ENCODE measurements at regions not wholly inside any gene's neighbourhood (a gene's known extent, or its start where the extent isn't known, plus 50 kb on each side); places are given as distances from the start of the nearest gene placed in this dataset.

DNA sequence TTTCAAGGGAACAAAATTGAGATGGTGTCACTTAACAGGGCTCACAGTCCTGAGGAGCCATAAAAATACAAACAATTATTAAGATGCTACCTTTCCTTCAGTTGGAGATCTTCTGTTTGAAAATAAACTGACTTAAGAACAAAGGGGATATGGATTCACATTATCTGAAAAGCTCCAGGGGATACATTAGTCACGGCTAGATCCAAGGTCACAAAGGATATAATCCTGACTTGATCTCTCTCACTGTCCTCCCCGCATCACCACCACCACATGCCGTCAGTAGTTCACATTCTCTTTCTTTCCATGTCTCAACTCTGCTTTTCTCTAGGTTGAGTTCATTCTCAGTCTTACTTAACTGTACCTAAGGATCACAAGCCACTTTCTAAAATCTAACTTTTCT lies 530.4 kb upstream of the MARCKS start:
- Histone ChIP-seq H3K9ac (ENCODE audit: low read length) (no peak overlapping the region), H3K4me1 (ENCODE audit: insufficient read depth, low read length, severe bottlenecking) (no peaks in the 10 kb centered on the region), H3K79me2 (ENCODE audit: insufficient read depth, low read length) (no peaks in the 10 kb centered on the region), H2AFZ (ENCODE audit: low read length) (no peak overlapping the region), H3K4me2 (ENCODE audit: low read length) (no peak overlapping the region), H3K9me3 (ENCODE audit: low read length) (no peaks in the 10 kb centered on the region), H4K20me1 (ENCODE audit: insufficient read depth, low read length) (no peaks in the 10 kb centered on the region), H3K27me3 (ENCODE audit: insufficient read depth, low read length) (no peaks in the 10 kb centered on the region), H3K4me3 (ENCODE audit: low read depth, low read length, poor library complexity, severe bottlenecking) (no peak overlapping the region), H3K9me2 (ENCODE audit: low read depth, low read length) (no peaks in the 10 kb centered on the region), H3K36me3 (ENCODE audit: insufficient read depth, low read length) (no peaks in the 10 kb centered on the region), H3F3A (ENCODE audit: insufficient read depth, low read length) (no peaks in the 10 kb centered on the region), H3K27ac (ENCODE audit: low read depth, low read length, poor library complexity, severe bottlenecking) (no peak overlapping the region)
- TF ChIP-seq, protein P1, sequence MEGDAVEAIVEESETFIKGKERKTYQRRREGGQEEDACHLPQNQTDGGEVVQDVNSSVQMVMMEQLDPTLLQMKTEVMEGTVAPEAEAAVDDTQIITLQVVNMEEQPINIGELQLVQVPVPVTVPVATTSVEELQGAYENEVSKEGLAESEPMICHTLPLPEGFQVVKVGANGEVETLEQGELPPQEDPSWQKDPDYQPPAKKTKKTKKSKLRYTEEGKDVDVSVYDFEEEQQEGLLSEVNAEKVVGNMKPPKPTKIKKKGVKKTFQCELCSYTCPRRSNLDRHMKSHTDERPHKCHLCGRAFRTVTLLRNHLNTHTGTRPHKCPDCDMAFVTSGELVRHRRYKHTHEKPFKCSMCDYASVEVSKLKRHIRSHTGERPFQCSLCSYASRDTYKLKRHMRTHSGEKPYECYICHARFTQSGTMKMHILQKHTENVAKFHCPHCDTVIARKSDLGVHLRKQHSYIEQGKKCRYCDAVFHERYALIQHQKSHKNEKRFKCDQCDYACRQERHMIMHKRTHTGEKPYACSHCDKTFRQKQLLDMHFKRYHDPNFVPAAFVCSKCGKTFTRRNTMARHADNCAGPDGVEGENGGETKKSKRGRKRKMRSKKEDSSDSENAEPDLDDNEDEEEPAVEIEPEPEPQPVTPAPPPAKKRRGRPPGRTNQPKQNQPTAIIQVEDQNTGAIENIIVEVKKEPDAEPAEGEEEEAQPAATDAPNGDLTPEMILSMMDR (IDR thresholded peaks at IDR 0.05; ENCODE audit: low read length): no peak
- TF ChIP-seq EZH2 (IDR thresholded peaks at IDR 0.05; ENCODE audit: borderline replicate concordance, low read length): no peak

DNA sequence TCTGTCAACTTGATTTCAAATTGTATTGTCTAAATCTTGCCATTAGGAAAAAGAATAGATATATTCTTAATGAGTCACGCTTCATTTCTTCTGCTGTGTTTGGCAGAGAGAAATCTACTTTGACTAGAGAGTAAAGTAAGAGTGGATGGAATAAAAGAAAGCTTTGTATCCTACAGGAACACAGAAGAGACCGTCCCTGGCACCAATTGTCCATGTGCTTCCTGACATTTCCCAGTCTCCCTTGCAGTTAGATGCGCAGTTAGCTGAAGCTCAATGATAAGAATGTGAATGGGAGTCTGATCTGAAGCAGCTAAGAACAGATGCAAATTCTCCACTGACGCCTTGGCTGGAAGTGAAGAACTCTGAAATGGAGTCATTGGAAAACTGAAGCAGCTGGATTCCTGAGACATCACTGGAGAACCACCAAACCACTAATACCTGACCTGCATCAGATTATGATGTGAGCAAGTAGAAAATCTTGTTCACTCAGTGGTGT lies 528.2 kb upstream of the MARCKS start:
- Histone ChIP-seq H3K27me3 (ENCODE audit: insufficient read depth, low read length) (no peaks in the 10 kb centered on the region), H3F3A (ENCODE audit: insufficient read depth, low read length) (no peaks in the 10 kb centered on the region)

DNA sequence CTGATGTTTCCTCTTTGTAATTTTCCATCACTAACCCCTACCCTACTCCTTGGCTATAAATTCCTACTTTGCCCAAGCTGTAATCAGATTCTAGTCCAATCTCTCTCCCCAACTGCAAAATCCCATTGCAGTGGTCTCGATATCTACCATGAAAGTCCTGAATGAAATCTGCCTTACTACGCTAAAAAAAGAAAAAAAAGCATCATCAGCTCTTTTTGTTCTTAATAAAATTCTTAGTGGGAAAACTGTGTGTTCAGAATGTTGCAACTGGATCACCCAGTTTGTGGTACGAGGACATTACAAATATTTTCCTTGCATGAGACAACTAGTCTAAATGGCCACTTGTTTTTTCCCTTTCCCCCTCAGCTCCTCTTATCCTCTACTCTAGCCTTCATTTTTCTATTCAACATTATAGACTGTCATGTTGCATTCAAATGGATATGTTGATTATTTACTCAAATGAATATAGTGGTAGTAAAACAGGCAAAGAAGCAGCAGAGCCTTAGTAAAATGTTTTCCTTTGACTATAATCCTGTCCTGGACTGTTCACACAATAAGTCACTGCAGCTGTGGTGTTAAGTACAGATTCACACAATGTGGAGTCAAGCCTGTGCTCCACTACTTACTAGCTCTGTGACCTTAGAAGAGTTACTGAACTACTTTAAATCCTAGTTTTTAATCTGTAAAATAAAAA lies 527.1 kb upstream of the MARCKS start:
- Histone ChIP-seq H3K9me3 (ENCODE audit: low read length) (no peaks in the 10 kb centered on the region), H3K27ac (ENCODE audit: low read depth, low read length, poor library complexity, severe bottlenecking) (no peak overlapping the region), H3K4me3 (ENCODE audit: low read depth, low read length, poor library complexity, severe bottlenecking) (no peak overlapping the region), H3K27me3 (ENCODE audit: insufficient read depth, low read length) (no peaks in the 10 kb centered on the region), H3F3A (ENCODE audit: insufficient read depth, low read length) (no peaks in the 10 kb centered on the region), H4K20me1 (ENCODE audit: insufficient read depth, low read length) (no peaks in the 10 kb centered on the region), H3K4me2 (ENCODE audit: low read length) (no peak overlapping the region), H3K4me1 (ENCODE audit: insufficient read depth, low read length, severe bottlenecking) (no peaks in the 10 kb centered on the region), H3K79me2 (ENCODE audit: insufficient read depth, low read length) (no peaks in the 10 kb centered on the region), H3K36me3 (ENCODE audit: insufficient read depth, low read length) (no peaks in the 10 kb centered on the region), H3K9ac (ENCODE audit: low read length) (no peak overlapping the region), H3K9me2 (ENCODE audit: low read depth, low read length) (no peaks in the 10 kb centered on the region), H2AFZ (ENCODE audit: low read length) (no peak overlapping the region)
- TF ChIP-seq, protein P1 (IDR thresholded peaks at IDR 0.05; ENCODE audit: low read length): no peak
- TF ChIP-seq EZH2 (IDR thresholded peaks at IDR 0.05; ENCODE audit: borderline replicate concordance, low read length): no peak

More for the DNA sequence above, 528.2 kb upstream of the MARCKS start:
- H3K4me3 ChIP-seq (ENCODE audit: low read depth, low read length, poor library complexity, severe bottlenecking): no peak overlapping the region
- no peaks in the 10 kb centered on the region for H4K20me1 ChIP-seq (ENCODE audit: insufficient read depth, low read length)
- TF ChIP-seq, protein P1 (IDR thresholded peaks at IDR 0.05; ENCODE audit: low read length): no peak
- TF ChIP-seq EZH2 (IDR thresholded peaks at IDR 0.05; ENCODE audit: borderline replicate concordance, low read length): no peak
- no peaks in the 10 kb centered on the region for H3K9me3 ChIP-seq (ENCODE audit: low read length)
- H3K9ac ChIP-seq (ENCODE audit: low read length): no peak overlapping the region
- no peaks in the 10 kb centered on the region for H3K9me2 ChIP-seq (ENCODE audit: low read depth, low read length)
- no peak overlapping the region for H3K4me2 ChIP-seq (ENCODE audit: low read length)
- H3K4me1 ChIP-seq (ENCODE audit: insufficient read depth, low read length, severe bottlenecking): no peaks in the 10 kb centered on the region
- no peak overlapping the region for H2AFZ ChIP-seq (ENCODE audit: low read length)
- no peaks in the 10 kb centered on the region for H3K36me3 ChIP-seq (ENCODE audit: insufficient read depth, low read length)
- no peak overlapping the region for H3K27ac ChIP-seq (ENCODE audit: low read depth, low read length, poor library complexity, severe bottlenecking)
- H3K79me2 ChIP-seq (ENCODE audit: insufficient read depth, low read length): no peaks in the 10 kb centered on the region
